GM21526 (cell line): ENCODE measurements at regions not wholly inside any gene's neighbourhood (a gene's known extent, or its start where the extent isn't known, plus 50 kb on each side); places are given as distances from the start of the nearest gene placed in this dataset.

Experiments
- ATAC-seq: cut with Tn5 transposase; IDR thresholded peaks from one replicate; pipeline ENCODE4 v1.9.1; 2021; ENCODE audit warnings: moderate library complexity; ENCODE audit not compliant: unreplicated experiment, low FRiP score

- no peak for ATAC-seq
Observed at GRCh38 chr12:125222876-125223275, 157.6 kb downstream of the AACS start.

GRCh38 chr12:125225641-125226040 is 160.4 kb downstream of the AACS start:
- ATAC-seq: no peak

- ATAC-seq: no peak
Observed at GRCh38 chr12:125228519-125229260, 163.5 kb downstream of the AACS start.

DNA sequence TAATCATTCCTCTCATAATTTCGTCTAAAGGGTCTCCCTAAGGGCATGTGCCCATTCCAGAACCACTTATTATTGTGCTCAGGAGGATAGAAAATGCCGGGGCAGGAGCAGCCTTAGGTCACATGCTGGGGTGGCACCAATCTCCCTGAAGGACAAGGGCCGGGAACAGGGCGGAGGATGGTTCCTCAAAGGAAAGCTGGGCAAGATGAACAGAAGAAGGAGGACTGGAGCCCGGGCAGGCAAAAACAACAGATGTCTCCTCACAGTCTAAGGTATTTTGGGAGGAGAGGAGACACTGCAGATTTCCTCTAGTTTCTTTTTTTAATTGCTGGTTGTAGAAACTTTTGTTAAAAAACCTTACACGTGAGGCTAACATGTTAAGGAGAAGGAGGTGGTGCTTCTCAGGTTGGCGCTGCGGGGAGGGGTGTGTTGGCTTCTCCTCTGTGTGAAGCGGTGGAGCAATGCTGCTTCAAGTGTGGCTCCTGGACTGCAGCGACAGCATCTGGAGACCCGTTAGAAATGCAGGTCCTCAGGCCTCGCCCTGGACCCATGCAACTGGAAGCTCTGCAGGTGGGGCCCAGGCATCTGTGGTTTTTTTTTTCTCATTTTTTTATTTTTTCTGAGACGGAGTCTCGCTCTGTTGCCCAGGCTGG is 164.8 kb downstream of the AACS start:
- ATAC-seq: no peak

GRCh38 chr12:125233319-125233718 is 168.1 kb downstream of the AACS start:
- ATAC-seq: no peak

DNA sequence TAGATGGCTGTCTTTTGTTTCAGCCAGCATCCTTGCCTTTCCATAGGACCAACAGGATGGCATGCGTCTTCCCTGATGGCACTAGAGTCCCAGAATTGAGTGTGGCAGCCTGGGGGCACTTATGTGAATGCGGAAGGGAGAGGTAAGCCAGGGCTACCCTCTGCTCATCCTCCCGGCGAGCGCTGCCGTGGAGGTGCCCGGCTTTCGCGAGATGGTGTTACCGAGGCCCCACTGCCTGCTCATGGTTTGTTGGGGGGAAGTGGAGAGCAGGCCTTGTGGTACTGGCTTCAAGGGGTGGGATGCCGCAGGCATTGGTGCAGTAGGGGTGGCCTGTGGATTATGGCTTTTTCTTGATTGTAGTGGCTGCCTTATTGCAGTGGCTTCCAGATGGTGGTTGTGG is 174.3 kb downstream of the AACS start:
- no peak for ATAC-seq

DNA sequence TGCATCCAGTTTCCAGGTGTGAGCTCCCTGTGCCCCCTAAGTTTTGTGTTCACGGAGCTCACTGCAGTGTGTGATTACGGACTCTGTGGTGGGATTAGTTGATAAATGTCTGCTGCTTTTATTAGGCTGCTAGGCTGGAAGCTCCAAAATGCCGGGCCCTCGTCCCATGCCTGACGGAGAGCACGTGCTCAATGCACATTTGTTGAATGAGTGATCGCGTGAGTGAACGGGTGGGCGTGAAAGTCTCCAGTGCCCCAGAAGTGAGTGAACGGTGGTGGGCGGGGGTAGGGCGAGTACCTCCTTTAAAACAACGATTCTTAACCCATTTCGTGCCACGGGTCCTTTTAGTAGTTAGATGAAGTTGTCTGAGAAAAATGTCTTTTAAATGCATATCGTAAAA is 175.5 kb downstream of the AACS start:
- no peak for ATAC-seq

- ATAC-seq: no peak
Observed at GRCh38 chr12:125243811-125244210, 178.6 kb downstream of the AACS start.

GRCh38 chr12:125244338-125244737 is 179.1 kb downstream of the AACS start:
- ATAC-seq: no peak

- no peak for ATAC-seq
Observed at GRCh38 chr12:125245581-125246557, 180.6 kb downstream of the AACS start.

DNA sequence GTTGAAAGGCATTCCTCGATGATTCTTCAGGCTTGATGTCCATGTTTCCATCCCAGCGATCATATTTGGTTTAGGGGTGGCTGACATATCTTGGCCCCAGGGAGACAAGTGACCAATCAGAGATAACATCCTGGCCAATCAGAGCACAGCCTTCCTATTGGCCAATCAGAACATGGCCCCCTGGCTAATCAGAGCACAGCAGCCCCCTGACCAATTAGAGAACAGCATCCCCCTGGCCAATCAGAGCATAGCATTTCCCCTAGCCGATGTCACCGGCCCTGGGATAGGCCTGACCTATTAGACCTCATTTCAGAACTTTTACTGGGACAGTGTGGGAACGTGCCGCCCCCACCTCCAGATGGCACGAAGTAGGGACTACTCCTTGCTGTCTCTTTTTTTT is 182.2 kb downstream of the AACS start:
- no peak for ATAC-seq

DNA sequence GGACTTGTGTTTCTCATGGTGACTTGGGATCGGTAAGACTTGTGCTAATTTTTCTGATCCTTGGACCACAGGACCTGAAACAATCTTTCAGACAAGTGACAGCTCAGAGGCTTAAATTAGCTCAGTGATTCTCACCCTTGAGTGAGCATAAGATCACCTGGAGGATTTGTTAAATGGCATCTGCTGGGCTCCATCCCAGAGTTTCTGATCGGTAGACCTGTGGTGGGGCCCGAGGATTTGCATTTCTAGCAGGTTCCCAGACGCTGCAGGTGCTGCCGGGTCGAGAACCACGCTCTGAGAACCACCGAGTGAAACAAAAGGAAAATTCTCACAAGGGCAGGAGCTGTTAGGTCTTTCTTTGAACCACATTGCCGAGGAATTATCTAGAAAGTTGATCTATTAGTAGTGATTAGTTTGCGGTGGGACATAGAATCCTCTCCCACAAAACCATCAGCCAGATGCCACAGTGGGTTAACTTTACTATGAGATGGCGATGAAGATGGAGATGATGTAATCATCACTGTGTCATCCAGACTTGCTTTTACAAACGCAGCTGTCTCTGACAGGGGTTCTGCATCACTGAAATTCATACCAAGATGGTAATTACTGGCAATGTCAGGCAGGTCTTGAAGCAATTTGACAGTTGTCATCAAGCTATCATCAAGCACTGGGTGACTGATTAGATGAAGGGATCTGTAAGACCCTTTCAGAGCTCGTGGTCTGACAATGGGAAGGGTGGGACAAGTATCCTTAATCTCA is 184.0 kb downstream of the AACS start:
- no peak for ATAC-seq

DNA sequence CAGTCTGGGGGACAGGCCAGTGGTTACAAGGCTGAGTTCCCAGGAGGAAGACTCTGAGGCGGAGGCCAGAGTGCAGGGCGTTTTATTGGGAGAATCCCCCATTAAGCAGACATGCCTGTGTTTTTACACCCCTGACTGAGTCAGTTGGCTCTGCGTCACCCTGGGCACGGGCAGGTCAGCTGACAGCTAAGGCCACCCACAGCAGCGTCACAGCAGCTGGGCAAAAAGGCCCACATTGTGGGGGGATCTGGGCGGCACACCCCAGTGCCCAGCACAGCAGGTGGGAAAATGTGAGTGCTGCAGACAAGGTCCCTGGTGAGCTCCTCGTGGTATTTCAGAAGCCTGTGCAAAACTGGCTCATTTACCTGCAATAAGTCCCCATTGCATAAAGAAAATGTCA is 184.7 kb downstream of the AACS start:
- ATAC-seq: no peak

- ATAC-seq: no peak
Observed at GRCh38 chr12:125254236-125254635, 189.0 kb downstream of the AACS start.

GRCh38 chr12:125254856-125255255 is 189.6 kb downstream of the AACS start:
- ATAC-seq: no peak

DNA sequence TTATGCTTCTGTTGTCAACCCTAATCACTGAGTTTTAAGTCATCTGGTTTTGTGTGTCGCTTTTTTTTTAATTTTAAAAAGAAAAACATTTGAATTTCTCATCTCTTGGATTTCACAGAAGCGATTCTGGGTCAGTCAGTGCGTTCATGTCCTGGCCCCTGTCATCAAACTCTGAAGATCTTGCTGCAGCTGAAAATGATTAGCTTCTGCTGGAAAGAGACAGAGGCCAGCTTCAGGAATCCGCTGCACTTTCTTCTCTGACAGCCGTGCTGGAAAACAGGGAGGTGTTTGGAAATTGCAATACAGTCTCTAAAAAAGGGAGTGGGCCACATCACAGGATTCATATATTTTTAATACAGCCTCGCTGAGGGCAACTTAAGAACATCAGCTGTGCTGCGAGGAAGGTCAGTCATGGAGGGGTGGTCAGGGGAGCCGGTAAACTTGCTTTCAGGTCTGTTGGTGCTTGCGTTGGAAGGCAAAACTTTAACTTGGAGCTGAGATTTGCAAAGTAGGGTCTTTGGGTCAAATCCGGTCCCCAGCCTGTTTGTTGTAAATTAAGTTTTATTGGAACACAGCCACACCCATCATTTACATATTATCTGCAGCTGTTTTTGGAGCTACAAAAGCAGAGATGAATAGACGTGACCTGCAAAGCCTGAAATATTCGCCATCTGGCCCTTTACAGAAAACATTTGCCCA is 190.8 kb downstream of the AACS start:
- no peak for ATAC-seq

DNA sequence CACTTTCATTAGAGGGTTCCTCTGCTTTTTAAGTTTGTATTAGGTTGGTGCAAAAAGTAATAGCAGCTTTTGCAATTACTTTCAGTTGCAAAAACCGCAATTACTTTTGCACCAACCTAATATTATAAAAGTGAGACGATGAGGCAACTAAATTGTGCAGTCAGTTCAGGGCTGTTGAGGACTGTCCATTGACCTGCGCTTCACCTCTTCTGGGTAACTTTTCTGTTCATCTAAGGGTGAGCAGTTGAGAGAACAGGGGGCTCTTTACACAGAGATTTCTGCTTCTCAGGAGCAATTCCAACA is 191.3 kb downstream of the AACS start:
- ATAC-seq: no peak

GRCh38 chr12:125259178-125259867 is 194.1 kb downstream of the AACS start:
- no peak for ATAC-seq

- ATAC-seq: no peak
Observed at GRCh38 chr12:125262851-125263250, 197.6 kb downstream of the AACS start.
